ENCODE measurements at regions not wholly inside any gene's neighbourhood (a gene's known extent, or its start where the extent isn't known, plus 50 kb on each side); places are given as distances from the start of the nearest gene placed in this dataset.

DNA sequence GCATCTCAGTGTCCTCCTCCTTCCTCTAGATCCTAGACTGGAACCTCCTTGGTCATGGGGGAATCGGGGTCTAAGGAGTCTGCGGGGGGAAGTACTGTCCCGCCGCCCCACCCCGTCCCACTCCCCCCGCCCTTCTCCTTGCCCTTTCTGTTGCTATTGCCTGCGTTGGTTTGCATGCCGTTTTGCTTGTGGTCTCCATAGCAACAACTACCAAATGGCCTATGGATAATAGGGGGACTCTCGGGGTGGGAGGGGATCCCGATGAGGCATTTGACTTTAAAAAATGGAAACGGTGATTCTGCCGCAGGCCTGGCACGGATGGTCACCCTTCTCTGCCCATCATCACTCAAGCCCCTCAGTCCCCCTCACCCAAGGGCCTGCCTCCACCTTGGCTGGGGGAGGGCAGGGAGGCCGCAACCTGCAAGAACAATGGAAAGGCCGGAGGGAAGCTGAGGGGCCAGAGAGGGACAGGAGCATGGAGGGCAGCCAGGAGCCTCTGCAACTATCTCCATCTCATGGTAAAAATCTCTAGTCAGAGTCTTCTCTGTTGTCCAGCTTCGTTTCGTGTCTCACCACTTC is 231.4 kb upstream of the TNRC6C start:
- no peaks in the 10 kb centered on the region for H3K79me2 ChIP-seq (ENCODE audit: insufficient read depth, low read length)
- in situ Hi-C loops (cut with HindIII; ENCODE audit: extremely low pct_ligation_motif_present, low pct_unique_long_range_greater_than_20kb) (no loop called here), intact Hi-C loops (cut with micrococcal nuclease; ENCODE audit: unreplicated experiment) (no loop called here)
- BruUV-seq (replicated peaks) = no TSS peak
- no peak overlapping the region for H3K9ac ChIP-seq (ENCODE audit: insufficient read depth, low read depth, low read length)
- no peaks in the 10 kb centered on the region for H3K36me3 ChIP-seq (replicated peaks in 1 of 2; ENCODE audit: control insufficient read depth in 1 of 2, insufficient read depth in 2 of 2, low read length in 2 of 2)
- peak overlapping the region in 1 of 3 experiments; percentile 44; a peak in 1 of 6 replicates for H3K4me3 ChIP-seq (replicated peaks in 1 of 3; ENCODE audit: insufficient read depth in 1 of 3, low read depth in 2 of 3, low read length in 3 of 3)
- CTCF ChIA-PET (ENCODE audit: low intra/inter-chr PET ratio, low total read pairs) = no interaction called here
- DNase-seq (ENCODE audit: low spot score) (no peak), ATAC-seq (peak; percentile 24), FAIRE-seq (no peak)
- no peaks in the 10 kb centered on the region for H3K9me3 ChIP-seq (ENCODE audit: low read length)
- H3K4me1 ChIP-seq (ENCODE audit: insufficient read depth, low read length) = peaks cover 17% of the 10 kb centered on the region
- H3K27ac ChIP-seq (ENCODE audit: extremely low read length, insufficient read depth, low read length) = no peak overlapping the region
- TF ChIP-seq CBX1 (IDR thresholded peaks at IDR 0.05; ENCODE audit: low read depth) (peak; percentile 25), MAFK (conservative IDR thresholded peaks at IDR 0.05 in 1 of 2, IDR thresholded peaks at IDR 0.05 in 1 of 2; ENCODE audit: low read length in 2 of 2) (no peak), ZBTB7A (CRISPR knock-in tag; IDR thresholded peaks at IDR 0.05) (no peak)
- POLR2A ChIA-PET = interaction anchor here (0.7 to 0.8 kb wide), 2 partner anchors 222 to 231 kb away, joined by 3 read pairs; partner anchors contain the start of gene TNRC6C
- H4K20me1 ChIP-seq (ENCODE audit: insufficient read depth, low read length) = no peaks in the 10 kb centered on the region
- H3K4me2 ChIP-seq (ENCODE audit: low read depth, low read length) = peak overlapping the region; percentile 57
- peaks cover 12 to 60% of the 10 kb centered on the region in 2 experiments; a peak in 4 of 5 replicates for H3K27me3 ChIP-seq (ENCODE audit: control insufficient read depth in 1 of 2, insufficient read depth in 2 of 2, low read length in 2 of 2)
- WGBS (ENCODE audit: low lambda C conversion rate) = 71% methylated on average over 17 of the region's 17 CpGs
- no peak overlapping the region for H2AFZ ChIP-seq (ENCODE audit: low read length)

DNA sequence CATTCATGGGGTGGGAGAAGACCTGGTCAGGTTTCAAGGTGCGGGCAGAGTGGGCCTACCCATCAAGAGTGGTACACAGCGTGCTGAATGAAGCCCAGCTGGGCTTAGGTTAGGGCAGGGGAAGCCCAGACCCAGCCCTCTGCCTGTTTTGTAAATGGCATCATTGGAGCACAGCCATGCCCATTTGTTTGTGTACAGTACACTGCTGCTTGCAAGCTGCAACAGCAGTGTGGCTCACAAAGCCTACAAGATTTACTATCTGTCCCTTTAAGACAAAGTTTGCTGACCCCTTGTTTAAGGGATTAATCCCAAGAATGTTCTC is 230.1 kb upstream of the TNRC6C start:
- peaks cover 9 to 57% of the 10 kb centered on the region in 2 experiments; a peak in 4 of 5 replicates for H3K27me3 ChIP-seq (ENCODE audit: control insufficient read depth in 1 of 2, insufficient read depth in 2 of 2, low read length in 2 of 2)

More for the DNA sequence above, 230.1 kb upstream of the TNRC6C start:
- FAIRE-seq = no peak
- intact Hi-C loops (cut with micrococcal nuclease; ENCODE audit: unreplicated experiment) = no loop called here
- Histone ChIP-seq H3K79me2 (ENCODE audit: insufficient read depth, low read length) (no peaks in the 10 kb centered on the region), H2AFZ (ENCODE audit: low read length) (no peak overlapping the region), H3K4me1 (ENCODE audit: insufficient read depth, low read length) (peaks cover 17% of the 10 kb centered on the region), H4K20me1 (ENCODE audit: insufficient read depth, low read length) (no peaks in the 10 kb centered on the region), H3K9ac (ENCODE audit: insufficient read depth, low read depth, low read length) (no peak overlapping the region), H3K36me3 (replicated peaks in 1 of 2; ENCODE audit: control insufficient read depth in 1 of 2, insufficient read depth in 2 of 2, low read length in 2 of 2) (no peaks in the 10 kb centered on the region), H3K27ac (ENCODE audit: extremely low read length, insufficient read depth, low read length) (no peak overlapping the region), H3K4me2 (ENCODE audit: low read depth, low read length) (peak overlapping the region; percentile 57), H3K9me3 (ENCODE audit: low read length) (no peaks in the 10 kb centered on the region), H3K4me3 (replicated peaks in 1 of 3; ENCODE audit: insufficient read depth in 1 of 3, low read depth in 2 of 3, low read length in 3 of 3) (no peak overlapping the region)
- DNase-seq (ENCODE audit: low spot score) = no peak
- in situ Hi-C loops (cut with HindIII; ENCODE audit: extremely low pct_ligation_motif_present, low pct_unique_long_range_greater_than_20kb) = no loop called here
- CTCF ChIA-PET (ENCODE audit: low intra/inter-chr PET ratio, low total read pairs) = no interaction called here
- BruUV-seq (replicated peaks) = no TSS peak
- WGBS (ENCODE audit: low lambda C conversion rate) = 0% methylated on average over 2 of the region's 2 CpGs
- ATAC-seq = no peak
- no peak; the same call in 1 of the 2 replicates for TF ChIP-seq SALL1 (CRISPR knock-in tag; IDR thresholded peaks at IDR 0.05)
- TF ChIP-seq ZIK1 (CRISPR knock-in tag; IDR thresholded peaks at IDR 0.05; ENCODE audit: borderline replicate concordance, low read depth) = no peak
- TF ChIP-seq CHD4 (IDR thresholded peaks at IDR 0.05; ENCODE audit: borderline replicate concordance, low read length) = no peak
- no peak for TF ChIP-seq FUBP1 (CRISPR knock-in tag; IDR thresholded peaks at IDR 0.05; ENCODE audit: borderline replicate concordance)
- peak; percentile 10; the same call in 1 of the 2 replicates for TF ChIP-seq RAD21 (CRISPR knock-in tag; IDR thresholded peaks at IDR 0.05)
- TF ChIP-seq TOPORS (CRISPR knock-in tag; IDR thresholded peaks at IDR 0.05) = no peak
- POLR2A ChIA-PET = no interaction called here

Data from HepG2 (cell line).